IgD-negative memory B cell (primary cell): ENCODE measurements at regions not wholly inside any gene's neighbourhood (a gene's known extent, or its start where the extent isn't known, plus 50 kb on each side); places are given as distances from the start of the nearest gene placed in this dataset.
"Not testable (repeated sequence)": the region's sequence is repeated elsewhere in the genome, so short reads cannot be mapped to it uniquely, and the experiment has no call there.

ENCODE experiments used
- H3K27ac Mint-ChIP-seq, 3 donors: one replicate each; pipeline ENCODE4 v1.8.0; 2020 to 2022; ENCODE audit warnings: mild to moderate bottlenecking in 3 of 3, mixed read lengths in 3 of 3, moderate library complexity in 1 of 3
- H3K27me3 Mint-ChIP-seq: one replicate; pipeline ENCODE4 v1.8.0; 2021; ENCODE audit warnings: mixed read lengths
- H3K36me3 Mint-ChIP-seq: one replicate; pipeline ENCODE4 v1.8.0; 2020; ENCODE audit warnings: mild to moderate bottlenecking, mixed read lengths
- H3K4me1 Mint-ChIP-seq, 3 donors: one replicate each; pipeline ENCODE4 v1.8.0; 2020 to 2022; ENCODE audit warnings: mixed read lengths in 3 of 3, mild to moderate bottlenecking in 1 of 3
- H3K4me3 Mint-ChIP-seq, 4 donors: one replicate each; pipeline ENCODE4 v1.8.0; 2020 to 2022; ENCODE audit warnings: mild to moderate bottlenecking in 4 of 4, mixed read lengths in 4 of 4, moderate library complexity in 3 of 4
- H3K9me3 Mint-ChIP-seq, 3 donors: one replicate each; pipeline ENCODE4 v1.8.0; 2020 to 2021; ENCODE audit warnings: mixed read lengths in 3 of 3, mild to moderate bottlenecking in 1 of 3

- Mint-ChIP-seq H3K27me3 (no peaks in the 10 kb centered on the region), H3K4me1 (no peaks in the 10 kb centered on the region), H3K27ac (no peak overlapping the region), H3K4me3 (no peak overlapping the region), H3K36me3 (no peaks in the 10 kb centered on the region), H3K9me3 (peaks cover 0 to 17% (median 1%) of the 10 kb centered on the region in 3 donors)
Observed at GRCh38 chr11:91005458-91005857, 782.6 kb upstream of the CHORDC1 start.

- Mint-ChIP-seq H3K4me3 (no peak overlapping the region), H3K36me3 (no peaks in the 10 kb centered on the region), H3K27me3 (no peaks in the 10 kb centered on the region), H3K4me1 (no peaks in the 10 kb centered on the region), H3K9me3 (peaks cover 0 to 14% (median 2%) of the 10 kb centered on the region in 3 donors), H3K27ac (no peak overlapping the region)
Observed at GRCh38 chr11:90997241-90997640, 774.4 kb upstream of the CHORDC1 start.

GRCh38 chr11:90972159-90972558 lies 749.3 kb upstream of the CHORDC1 start:
- H3K4me3 Mint-ChIP-seq, H3K27me3 Mint-ChIP-seq, H3K9me3 Mint-ChIP-seq, H3K4me1 Mint-ChIP-seq, H3K27ac Mint-ChIP-seq, H3K36me3 Mint-ChIP-seq: not testable (repeated sequence)

- Mint-ChIP-seq H3K9me3 (peaks cover 0 to 2% (median 1%) of the 10 kb centered on the region in 3 donors), H3K27ac (no peak overlapping the region), H3K4me3 (no peak overlapping the region), H3K4me1 (no peaks in the 10 kb centered on the region), H3K36me3 (no peaks in the 10 kb centered on the region), H3K27me3 (no peaks in the 10 kb centered on the region)
Observed at GRCh38 chr11:90947930-90948329, 725.1 kb upstream of the CHORDC1 start.

GRCh38 chr11:90930252-90930651 lies 707.4 kb upstream of the CHORDC1 start:
- H3K27ac Mint-ChIP-seq, result no peak overlapping the region
- no peak overlapping the region for H3K4me3 Mint-ChIP-seq
- H3K36me3 Mint-ChIP-seq, result no peaks in the 10 kb centered on the region
- H3K9me3 Mint-ChIP-seq, result peaks cover 4 to 17% (median 12%) of the 10 kb centered on the region in 3 donors
- H3K27me3 Mint-ChIP-seq, result no peaks in the 10 kb centered on the region
- H3K4me1 Mint-ChIP-seq, result no peaks in the 10 kb centered on the region

GRCh38 chr11:90919332-90919731 lies 696.5 kb upstream of the CHORDC1 start:
- Mint-ChIP-seq H3K9me3 (peaks cover under 1 to 6% (median 2%) of the 10 kb centered on the region in 3 donors), H3K27ac (no peak overlapping the region), H3K4me3 (no peak overlapping the region), H3K27me3 (no peaks in the 10 kb centered on the region), H3K36me3 (no peaks in the 10 kb centered on the region), H3K4me1 (peaks cover 0 to 4% (median 0%) of the 10 kb centered on the region in 3 donors)

GRCh38 chr11:90916706-90917105 lies 693.9 kb upstream of the CHORDC1 start:
- Mint-ChIP-seq H3K4me3 (no peak overlapping the region), H3K4me1 (no peaks in the 10 kb centered on the region), H3K36me3 (no peaks in the 10 kb centered on the region), H3K27me3 (no peaks in the 10 kb centered on the region), H3K9me3 (peaks cover 2 to 6% (median 3%) of the 10 kb centered on the region in 3 donors), H3K27ac (no peak overlapping the region)

GRCh38 chr11:90913131-90913668 lies 690.4 kb upstream of the CHORDC1 start:
- no peaks in the 10 kb centered on the region for H3K36me3 Mint-ChIP-seq
- H3K27ac Mint-ChIP-seq, result no peak overlapping the region
- no peak overlapping the region for H3K4me3 Mint-ChIP-seq
- H3K9me3 Mint-ChIP-seq, result peaks cover 3 to 5% (median 3%) of the 10 kb centered on the region in 3 donors
- H3K4me1 Mint-ChIP-seq, result no peaks in the 10 kb centered on the region
- H3K27me3 Mint-ChIP-seq, result no peaks in the 10 kb centered on the region

- no peak overlapping the region for H3K4me3 Mint-ChIP-seq
- no peaks in the 10 kb centered on the region for H3K36me3 Mint-ChIP-seq
- H3K27ac Mint-ChIP-seq, result no peak overlapping the region
- H3K4me1 Mint-ChIP-seq, result no peaks in the 10 kb centered on the region
- H3K27me3 Mint-ChIP-seq, result no peaks in the 10 kb centered on the region
- H3K9me3 Mint-ChIP-seq, result peaks cover 3 to 5% (median 3%) of the 10 kb centered on the region in 3 donors
Observed at GRCh38 chr11:90912631-90913030, 689.8 kb upstream of the CHORDC1 start.

GRCh38 chr11:90911192-90911591 lies 688.3 kb upstream of the CHORDC1 start:
- Mint-ChIP-seq H3K4me3 (no peak overlapping the region), H3K36me3 (no peaks in the 10 kb centered on the region), H3K9me3 (peaks cover 3 to 9% (median 5%) of the 10 kb centered on the region in 3 donors), H3K4me1 (no peaks in the 10 kb centered on the region), H3K27ac (no peak overlapping the region), H3K27me3 (no peaks in the 10 kb centered on the region)

GRCh38 chr11:90908074-90908473 lies 685.2 kb upstream of the CHORDC1 start:
- H3K9me3 Mint-ChIP-seq, result peaks cover 2 to 10% (median 5%) of the 10 kb centered on the region in 3 donors
- no peak overlapping the region for H3K27ac Mint-ChIP-seq
- H3K36me3 Mint-ChIP-seq, result no peaks in the 10 kb centered on the region
- no peak overlapping the region for H3K4me3 Mint-ChIP-seq
- H3K27me3 Mint-ChIP-seq, result no peaks in the 10 kb centered on the region
- no peaks in the 10 kb centered on the region for H3K4me1 Mint-ChIP-seq

GRCh38 chr11:90895850-90896249 lies 673.0 kb upstream of the CHORDC1 start:
- no peaks in the 10 kb centered on the region for H3K27me3 Mint-ChIP-seq
- no peaks in the 10 kb centered on the region for H3K4me1 Mint-ChIP-seq
- no peaks in the 10 kb centered on the region for H3K36me3 Mint-ChIP-seq
- H3K27ac Mint-ChIP-seq, result no peak overlapping the region
- H3K9me3 Mint-ChIP-seq, result peaks cover 0 to 2% (median 2%) of the 10 kb centered on the region in 3 donors
- H3K4me3 Mint-ChIP-seq, result no peak overlapping the region

- Mint-ChIP-seq H3K27me3 (no peaks in the 10 kb centered on the region), H3K4me3 (no peak overlapping the region), H3K9me3 (peaks cover 0 to 4% (median 2%) of the 10 kb centered on the region in 3 donors), H3K36me3 (no peaks in the 10 kb centered on the region), H3K27ac (no peak overlapping the region), H3K4me1 (no peaks in the 10 kb centered on the region)
Observed at GRCh38 chr11:90890347-90890746, 667.5 kb upstream of the CHORDC1 start.

GRCh38 chr11:90884181-90884580 lies 661.3 kb upstream of the CHORDC1 start:
- no peak overlapping the region for H3K4me3 Mint-ChIP-seq
- H3K27me3 Mint-ChIP-seq, result peaks cover 1% of the 10 kb centered on the region
- H3K9me3 Mint-ChIP-seq, result peaks cover 0 to 4% (median 2%) of the 10 kb centered on the region in 3 donors
- H3K36me3 Mint-ChIP-seq, result no peaks in the 10 kb centered on the region
- H3K4me1 Mint-ChIP-seq, result no peaks in the 10 kb centered on the region
- H3K27ac Mint-ChIP-seq, result no peak overlapping the region

- no peaks in the 10 kb centered on the region for H3K36me3 Mint-ChIP-seq
- H3K9me3 Mint-ChIP-seq, result peaks cover 0 to 9% (median 5%) of the 10 kb centered on the region in 3 donors
- H3K4me3 Mint-ChIP-seq, result no peak overlapping the region
- H3K4me1 Mint-ChIP-seq, result no peaks in the 10 kb centered on the region
- H3K27ac Mint-ChIP-seq, result no peak overlapping the region
- H3K27me3 Mint-ChIP-seq, result peaks cover 1% of the 10 kb centered on the region
Observed at GRCh38 chr11:90874986-90875385, 652.1 kb upstream of the CHORDC1 start.

GRCh38 chr11:90874281-90874680 lies 651.4 kb upstream of the CHORDC1 start:
- no peak overlapping the region for H3K4me3 Mint-ChIP-seq
- no peak overlapping the region for H3K27ac Mint-ChIP-seq
- H3K4me1 Mint-ChIP-seq, result no peaks in the 10 kb centered on the region
- no peaks in the 10 kb centered on the region for H3K27me3 Mint-ChIP-seq
- H3K36me3 Mint-ChIP-seq, result no peaks in the 10 kb centered on the region
- peaks cover 0 to 9% (median 8%) of the 10 kb centered on the region in 3 donors for H3K9me3 Mint-ChIP-seq
